Duodenal mucosa (tissue), 2 donors: ENCODE measurements at regions not wholly inside any gene's neighbourhood (a gene's known extent, or its start where the extent isn't known, plus 50 kb on each side); places are given as distances from the start of the nearest gene placed in this dataset.
"Not testable (repeated sequence)": the region's sequence is repeated elsewhere in the genome, so short reads cannot be mapped to it uniquely, and the experiment has no call there.

Source experiments
- H3K27ac ChIP-seq: one replicate; pipeline ENCODE4 v1.7.0; 2013; ENCODE audit warnings: low read depth, low read length
- H3K27me3 ChIP-seq, 2 donors: one replicate each; pipeline ENCODE4 v1.7.0; 2013; ENCODE audit warnings: low read length in 2 of 2, control low read depth in 1 of 2; ENCODE audit not compliant: insufficient read depth in 2 of 2, control insufficient read depth in 1 of 2
- H3K36me3 ChIP-seq, 2 donors: one replicate each; pipeline ENCODE4 v1.7.0; 2013; ENCODE audit warnings: low read length in 2 of 2, control low read depth in 1 of 2; ENCODE audit not compliant: insufficient read depth in 2 of 2, control insufficient read depth in 1 of 2
- H3K4me1 ChIP-seq, 2 donors: one replicate each; pipeline ENCODE4 v1.7.0; 2013; ENCODE audit warnings: low read length in 2 of 2, control low read depth in 1 of 2; ENCODE audit not compliant: insufficient read depth in 2 of 2, control insufficient read depth in 1 of 2
- H3K4me3 ChIP-seq, 2 donors: one replicate each; pipeline ENCODE4 v1.7.0; 2013; ENCODE audit warnings: low read length in 2 of 2, low read depth in 1 of 2
- H3K9ac ChIP-seq, 2 donors: one replicate each; pipeline ENCODE4 v1.7.0; 2013; ENCODE audit warnings: low read length in 2 of 2, low read depth in 1 of 2
- H3K9me3 ChIP-seq, 2 donors: one replicate each; pipeline ENCODE4 v1.7.0; 2013; ENCODE audit warnings: low read length in 2 of 2, control low read depth in 1 of 2; ENCODE audit not compliant: control insufficient read depth in 1 of 2

DNA sequence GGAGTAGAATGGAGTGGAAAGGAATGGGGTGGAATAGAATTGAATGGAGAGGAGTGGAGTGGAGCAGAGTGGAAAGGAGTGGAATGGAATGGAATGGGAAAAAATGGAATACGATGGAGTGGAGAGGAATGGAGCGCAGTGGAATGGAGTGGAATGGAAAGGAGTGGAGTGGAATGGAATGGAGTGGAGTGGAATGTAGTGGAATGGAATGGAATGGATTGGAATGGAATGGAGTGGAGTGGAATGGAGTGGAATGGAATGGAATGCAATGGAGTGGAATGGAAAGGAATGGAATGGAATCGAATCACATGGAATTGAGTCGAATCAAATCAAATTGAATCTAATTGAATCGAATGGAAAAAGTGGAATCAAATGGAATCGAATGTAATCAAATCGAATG lies 1016.1 kb downstream of the CDY1 start:
- H3K27me3 ChIP-seq, result no peaks in the 10 kb centered on the region
- no peak overlapping the region for H3K27ac ChIP-seq
- peaks cover 27 to 39% of the 10 kb centered on the region in 2 donors for H3K9me3 ChIP-seq
- H3K4me1 ChIP-seq, result no peaks in the 10 kb centered on the region
- no peak overlapping the region for H3K4me3 ChIP-seq
- H3K9ac ChIP-seq, result no peak overlapping the region
- no peaks in the 10 kb centered on the region for H3K36me3 ChIP-seq

DNA sequence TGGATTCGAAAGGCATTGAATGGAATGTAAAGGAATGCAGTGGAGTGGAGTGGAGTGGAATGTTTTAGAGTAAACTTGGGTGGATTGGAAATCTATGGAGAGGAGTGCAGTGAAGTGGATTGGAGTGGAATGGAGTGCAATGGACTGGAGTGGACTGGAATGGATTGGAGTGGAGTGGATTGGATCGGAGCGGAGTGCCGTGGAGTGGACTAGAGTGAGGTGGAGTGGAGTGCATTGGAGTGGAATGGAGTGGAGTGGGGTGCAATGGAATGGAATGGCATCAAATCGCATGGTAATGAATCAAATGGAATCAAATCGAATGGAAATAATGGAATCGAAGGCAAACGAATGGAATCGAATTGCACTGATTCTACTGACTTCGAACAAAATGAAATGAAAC lies 1023.9 kb downstream of the CDY1 start:
- not testable (repeated sequence) for H3K27ac ChIP-seq, H3K27me3 ChIP-seq, H3K9ac ChIP-seq, H3K36me3 ChIP-seq, H3K4me1 ChIP-seq
- peak overlapping the region in 1 of 2 donors; percentile 23 for H3K4me3 ChIP-seq
- H3K9me3 ChIP-seq, result peaks cover 31 to 42% of the 10 kb centered on the region in 2 donors

DNA sequence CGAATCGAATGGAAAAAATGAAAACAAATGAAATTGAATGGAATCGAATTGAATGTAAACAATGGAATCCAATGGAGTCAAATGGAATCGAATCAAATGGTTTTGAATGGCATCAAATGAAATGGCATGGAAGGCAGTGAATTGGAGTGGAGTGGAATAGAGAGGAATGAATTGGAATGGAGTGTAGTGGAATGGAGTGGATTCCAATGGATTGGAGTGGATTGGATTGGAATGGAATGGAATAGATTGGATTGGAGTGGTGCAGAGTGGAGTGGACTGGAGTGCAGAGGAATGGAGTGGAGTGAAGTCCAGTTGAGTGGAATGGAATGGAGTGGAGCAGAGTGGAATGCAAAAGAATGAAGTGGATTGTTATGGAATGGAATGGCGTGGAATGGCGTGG lies 1026.3 kb downstream of the CDY1 start:
- not testable (repeated sequence) for H3K27ac ChIP-seq, H3K36me3 ChIP-seq, H3K4me1 ChIP-seq, H3K9ac ChIP-seq, H3K27me3 ChIP-seq, H3K4me3 ChIP-seq
- peaks cover 36% of the 10 kb centered on the region in 2 donors for H3K9me3 ChIP-seq

DNA sequence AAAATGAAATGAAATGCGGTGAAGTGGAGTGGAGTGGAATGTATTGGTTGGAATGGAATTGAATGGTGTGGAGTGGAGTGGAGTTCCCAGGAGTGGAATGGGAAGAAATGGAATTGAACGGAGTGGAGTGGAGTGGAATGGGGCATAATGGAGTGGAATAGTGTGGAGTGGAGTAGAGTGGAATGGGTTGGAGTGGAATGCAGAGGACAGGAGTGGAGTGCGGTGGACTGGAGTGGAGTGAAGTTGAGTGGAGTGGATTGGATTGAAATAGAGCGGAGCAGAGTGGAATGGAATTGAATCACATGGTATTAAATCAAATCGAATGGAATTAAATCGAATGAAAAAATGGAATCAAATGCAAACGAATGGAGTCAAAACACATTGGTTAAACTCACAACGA lies 1042.3 kb downstream of the CDY1 start:
- not testable (repeated sequence) for H3K27ac ChIP-seq, H3K9ac ChIP-seq, H3K4me1 ChIP-seq, H3K4me3 ChIP-seq, H3K27me3 ChIP-seq, H3K36me3 ChIP-seq
- peaks cover 31 to 37% of the 10 kb centered on the region in 2 donors for H3K9me3 ChIP-seq

DNA sequence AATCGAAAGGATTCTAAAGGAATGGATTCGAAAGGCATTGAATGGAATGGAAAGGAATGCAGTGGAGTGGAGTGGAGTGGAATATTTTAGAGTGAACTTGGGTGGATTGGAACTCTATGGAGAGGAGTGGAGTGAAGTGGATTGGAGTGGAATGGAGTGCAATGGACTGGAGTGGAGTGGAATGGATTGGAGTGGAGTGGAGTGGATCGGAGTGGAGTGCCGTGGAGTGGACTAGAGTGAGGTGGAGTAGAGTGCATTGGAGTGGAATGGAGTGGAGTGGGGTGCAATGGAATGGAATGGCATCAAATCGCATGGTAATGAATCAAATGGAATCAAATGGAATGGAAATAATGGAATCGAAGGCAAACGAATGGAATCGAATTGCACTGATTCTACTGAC lies 1044.8 kb downstream of the CDY1 start:
- H3K27ac ChIP-seq, H3K36me3 ChIP-seq, H3K4me1 ChIP-seq, H3K4me3 ChIP-seq, H3K27me3 ChIP-seq, H3K9ac ChIP-seq: not testable (repeated sequence)
- H3K9me3 ChIP-seq, result peaks cover 42 to 47% of the 10 kb centered on the region in 2 donors

DNA sequence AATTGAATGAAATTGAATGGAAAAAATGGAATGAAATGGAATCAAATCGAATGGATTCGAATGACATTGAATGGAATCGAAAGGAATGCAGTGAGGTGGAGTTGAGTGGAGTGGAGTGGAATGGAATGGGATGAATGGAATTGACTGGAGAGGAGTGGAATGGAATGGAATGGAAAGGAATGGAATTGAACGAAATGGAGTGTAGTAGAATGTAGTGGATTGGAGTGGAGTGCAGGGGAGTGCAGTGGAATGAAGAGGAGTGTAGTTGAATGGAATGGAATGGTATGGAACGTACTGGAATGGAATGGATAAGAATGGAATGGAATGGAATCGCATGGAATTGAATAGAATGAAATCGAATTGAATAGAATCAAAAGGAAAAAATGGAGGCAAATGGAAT lies 1047.3 kb downstream of the CDY1 start:
- H3K9ac ChIP-seq, H3K4me1 ChIP-seq, H3K4me3 ChIP-seq, H3K27me3 ChIP-seq, H3K27ac ChIP-seq, H3K36me3 ChIP-seq: not testable (repeated sequence)
- H3K9me3 ChIP-seq, result peaks cover 31 to 33% of the 10 kb centered on the region in 2 donors

DNA sequence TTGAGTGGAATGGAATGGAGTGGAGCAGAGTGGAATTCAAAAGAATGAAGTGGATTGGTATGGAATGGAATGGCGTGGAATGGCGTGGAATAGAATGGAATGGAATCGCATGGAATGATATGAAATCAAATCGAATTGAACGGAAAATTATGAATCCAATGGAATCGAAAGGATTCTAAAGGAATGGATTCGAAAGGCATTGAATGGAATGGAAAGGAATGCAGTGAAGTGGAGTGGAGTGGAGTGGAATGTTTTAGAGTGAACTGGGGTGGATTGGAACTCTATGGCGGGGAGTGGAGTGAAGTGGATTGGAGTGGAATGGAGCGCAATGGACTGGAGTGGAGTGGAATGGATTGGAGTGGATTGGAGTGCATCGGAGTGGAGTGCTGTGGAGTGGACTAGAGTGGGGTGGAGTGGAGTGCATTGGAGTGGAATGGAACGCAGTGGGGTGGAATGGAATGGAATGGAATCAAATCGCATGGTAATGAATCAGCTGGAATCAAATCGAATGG lies 1048.5 kb downstream of the CDY1 start:
- Histone ChIP-seq H3K9me3 (peaks cover 24 to 25% of the 10 kb centered on the region in 2 donors), H3K4me3 (peak overlapping the region in 1 of 2 donors; percentile 3)
- not testable (repeated sequence) for H3K36me3 ChIP-seq, H3K27ac ChIP-seq, H3K9ac ChIP-seq, H3K27me3 ChIP-seq, H3K4me1 ChIP-seq

DNA sequence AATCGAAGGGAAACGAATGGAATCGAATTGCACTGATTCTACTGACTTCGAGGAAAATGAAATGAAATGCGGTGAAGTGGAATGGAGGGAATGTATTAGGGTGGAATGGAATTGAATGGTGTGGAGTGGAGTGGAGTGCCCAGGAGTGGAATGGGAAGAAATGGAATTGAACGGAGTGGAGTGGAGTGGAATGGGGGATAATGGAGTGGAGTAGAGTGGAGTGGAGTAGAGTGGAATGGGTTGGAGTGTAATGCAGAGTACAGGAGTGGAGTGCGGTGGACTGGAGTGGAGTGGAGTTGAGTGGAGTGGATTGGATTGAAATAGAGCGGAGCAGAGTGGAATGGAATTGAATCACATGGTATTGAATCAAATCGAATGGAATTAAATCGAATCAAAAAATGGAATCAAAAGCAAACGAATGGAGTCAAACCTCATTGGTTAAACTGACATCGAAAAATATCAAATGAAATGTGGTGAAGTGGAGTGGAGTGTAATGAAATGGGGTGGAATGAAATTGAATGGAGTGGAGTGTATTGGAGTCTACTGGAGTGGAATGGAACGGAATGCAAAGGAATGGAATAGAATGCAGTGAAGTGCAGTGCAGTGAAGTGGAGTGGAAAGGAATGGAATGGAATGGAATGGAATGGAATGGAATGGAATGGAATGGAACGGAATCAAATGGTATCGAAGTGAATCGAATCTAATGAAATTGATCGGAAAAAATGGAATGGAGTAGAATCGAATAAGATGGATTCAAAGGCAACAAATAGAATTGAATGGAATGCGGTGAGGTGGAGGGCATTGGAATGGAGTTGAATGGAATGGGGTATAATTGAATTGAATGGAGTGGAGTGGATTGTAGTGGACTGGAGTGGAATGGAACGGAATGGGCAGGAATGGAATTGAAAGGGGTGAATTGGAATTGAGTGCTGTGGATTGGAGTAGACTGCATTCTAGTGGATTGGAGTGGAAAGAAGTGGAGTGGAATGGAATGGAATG lies 1049.3 kb downstream of the CDY1 start:
- not testable (repeated sequence) for H3K9ac ChIP-seq, H3K27me3 ChIP-seq, H3K36me3 ChIP-seq, H3K4me1 ChIP-seq, H3K27ac ChIP-seq
- Histone ChIP-seq H3K9me3 (peaks cover 23 to 25% of the 10 kb centered on the region in 2 donors), H3K4me3 (peak overlapping the region in 1 of 2 donors; percentile 3)
